ENCODE measurements at regions not wholly inside any gene's neighbourhood (a gene's known extent, or its start where the extent isn't known, plus 50 kb on each side); places are given as distances from the start of the nearest gene placed in this dataset.

GRCh38 chr7:7118822-7119221, 63.5 kb upstream of the C1GALT1 start:
- H3K27ac ChIP-seq (ENCODE audit: extremely low read depth, low read depth, low read length), result no peak overlapping the region
- TF ChIP-seq ZBTB26 (tag by site-specific recombination; optimal IDR thresholded peaks at IDR 0.05) (no peak), ZNF175 (tag by site-specific recombination; IDR thresholded peaks at IDR 0.05) (no peak), MZF1 (tag by site-specific recombination; IDR thresholded peaks at IDR 0.05; ENCODE audit: borderline replicate concordance) (no peak), ZNF16 (tag by site-specific recombination; IDR thresholded peaks at IDR 0.05; ENCODE audit: low read depth) (no peak), ZNF10 (tag by site-specific recombination; IDR thresholded peaks at IDR 0.05) (no peak), ZNF707 (tag by site-specific recombination; IDR thresholded peaks at IDR 0.05) (no peak), ZBTB48 (tag by site-specific recombination; IDR thresholded peaks at IDR 0.05) (no peak), ZNF202 (tag by site-specific recombination; IDR thresholded peaks at IDR 0.05; ENCODE audit: borderline replicate concordance) (no peak), ZNF426 (tag by site-specific recombination; IDR thresholded peaks at IDR 0.05) (no peak), ZNF670 (tag by site-specific recombination; IDR thresholded peaks at IDR 0.05; ENCODE audit: low read depth) (no peak), ZFP41 (tag by site-specific recombination; IDR thresholded peaks at IDR 0.05; ENCODE audit: borderline replicate concordance) (no peak)
- CTCF ChIA-PET, result no interaction called here
- no peaks in the 10 kb centered on the region for H3K36me3 ChIP-seq (ENCODE audit: control insufficient read depth in 2 of 2, insufficient read depth in 1 of 2, low read length in 2 of 2)
- no peak overlapping the region for H3K4me3 ChIP-seq (ENCODE audit: low read depth, low read length)
- no peaks in the 10 kb centered on the region for H3K9me3 ChIP-seq (ENCODE audit: control insufficient read depth, insufficient read depth, low read depth, low read length)
- H3K4me1 ChIP-seq (ENCODE audit: control insufficient read depth, insufficient read depth, low read length), result no peaks in the 10 kb centered on the region
- POLR2A ChIA-PET, result no interaction called here

GRCh38 chr7:7119729-7120128, 62.6 kb upstream of the C1GALT1 start:
- TF ChIP-seq ZSCAN4 (tag by site-specific recombination; IDR thresholded peaks at IDR 0.05), result peak; percentile 12; the same call in 1 of the 2 replicates
- TF ChIP-seq ZNF114 (tag by site-specific recombination; IDR thresholded peaks at IDR 0.05), result no peak
- Histone ChIP-seq H3K36me3 (ENCODE audit: control insufficient read depth in 2 of 2, insufficient read depth in 1 of 2, low read length in 2 of 2) (no peaks in the 10 kb centered on the region), H3K4me3 (ENCODE audit: low read depth, low read length) (no peak overlapping the region), H3K27ac (ENCODE audit: extremely low read depth, low read depth, low read length) (no peak overlapping the region), H3K4me1 (ENCODE audit: control insufficient read depth, insufficient read depth, low read length) (no peaks in the 10 kb centered on the region), H3K9me3 (ENCODE audit: control insufficient read depth, insufficient read depth, low read depth, low read length) (no peaks in the 10 kb centered on the region)
- POLR2A ChIA-PET, result no interaction called here
- CTCF ChIA-PET, result no interaction called here

GRCh38 chr7:7122033-7122478, 60.3 kb upstream of the C1GALT1 start:
- TF ChIP-seq ZNF214 (tag by site-specific recombination; IDR thresholded peaks at IDR 0.05; ENCODE audit: borderline replicate concordance), result no peak
- H3K36me3 ChIP-seq (ENCODE audit: control insufficient read depth in 2 of 2, insufficient read depth in 1 of 2, low read length in 2 of 2), result no peaks in the 10 kb centered on the region
- ChIA-PET CTCF (no interaction called here), POLR2A (no interaction called here)
- no peak overlapping the region for H3K27ac ChIP-seq (ENCODE audit: extremely low read depth, low read depth, low read length)
- H3K4me1 ChIP-seq (ENCODE audit: control insufficient read depth, insufficient read depth, low read length), result no peaks in the 10 kb centered on the region
- H3K9me3 ChIP-seq (ENCODE audit: control insufficient read depth, insufficient read depth, low read depth, low read length), result no peaks in the 10 kb centered on the region
- no peak overlapping the region for H3K4me3 ChIP-seq (ENCODE audit: low read depth, low read length)

- Histone ChIP-seq H3K36me3 (ENCODE audit: control insufficient read depth in 2 of 2, insufficient read depth in 1 of 2, low read length in 2 of 2) (no peaks in the 10 kb centered on the region), H3K9me3 (ENCODE audit: control insufficient read depth, insufficient read depth, low read depth, low read length) (no peaks in the 10 kb centered on the region), H3K4me1 (ENCODE audit: control insufficient read depth, insufficient read depth, low read length) (no peaks in the 10 kb centered on the region), H3K27ac (ENCODE audit: extremely low read depth, low read depth, low read length) (no peak overlapping the region), H3K4me3 (ENCODE audit: low read depth, low read length) (no peak overlapping the region)
- ChIA-PET CTCF (no interaction called here), POLR2A (no interaction called here)
- no peak for TF ChIP-seq ZSCAN23 (tag by site-specific recombination; IDR thresholded peaks at IDR 0.05)
- no peak for TF ChIP-seq PRDM6 (tag by site-specific recombination; IDR thresholded peaks at IDR 0.05)
- no peak for TF ChIP-seq ZNF830 (tag by site-specific recombination; IDR thresholded peaks at IDR 0.05; ENCODE audit: low read depth)
- TF ChIP-seq ZXDB (tag by site-specific recombination; IDR thresholded peaks at IDR 0.05), result no peak
- TF ChIP-seq ZBTB44 (tag by site-specific recombination; IDR thresholded peaks at IDR 0.05), result no peak
- TF ChIP-seq ZFP69B (tag by site-specific recombination; IDR thresholded peaks at IDR 0.05), result no peak
- TF ChIP-seq ZNF133 (tag by site-specific recombination; IDR thresholded peaks at IDR 0.05), result no peak
- no peak for TF ChIP-seq ZNF366 (tag by site-specific recombination; conservative IDR thresholded peaks at IDR 0.05)
- no peak for TF ChIP-seq ZNF777 (tag by site-specific recombination; IDR thresholded peaks at IDR 0.05; ENCODE audit: borderline replicate concordance)
- TF ChIP-seq ZNF132 (tag by site-specific recombination; IDR thresholded peaks at IDR 0.05; ENCODE audit: borderline replicate concordance), result no peak
Observed at GRCh38 chr7:7122701-7123281, 59.6 kb upstream of the C1GALT1 start.
